ENCODE measurements at regions not wholly inside any gene's neighbourhood (a gene's known extent, or its start where the extent isn't known, plus 50 kb on each side); places are given as distances from the start of the nearest gene placed in this dataset.

DNA sequence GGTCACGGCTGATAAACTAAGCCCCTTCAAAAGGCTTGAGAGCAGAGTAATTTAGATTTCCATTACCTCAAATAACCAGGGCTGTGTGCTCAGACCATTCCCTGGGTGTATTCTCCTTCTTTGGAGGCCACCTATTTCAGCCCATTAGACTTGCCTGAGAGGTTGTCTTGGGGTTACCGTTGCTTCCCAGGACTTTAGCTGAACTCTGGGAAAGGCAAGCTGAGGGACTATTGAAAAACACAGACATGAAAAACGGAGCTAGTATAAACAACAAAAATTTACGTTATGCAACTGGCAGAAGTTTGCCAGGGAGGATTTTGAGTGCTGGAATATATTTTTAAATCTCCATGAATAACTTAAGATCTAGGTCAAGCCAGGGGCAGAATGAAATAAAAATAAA lies 561.0 kb upstream of the TNP1 start:
- TF ChIP-seq, protein P1, sequence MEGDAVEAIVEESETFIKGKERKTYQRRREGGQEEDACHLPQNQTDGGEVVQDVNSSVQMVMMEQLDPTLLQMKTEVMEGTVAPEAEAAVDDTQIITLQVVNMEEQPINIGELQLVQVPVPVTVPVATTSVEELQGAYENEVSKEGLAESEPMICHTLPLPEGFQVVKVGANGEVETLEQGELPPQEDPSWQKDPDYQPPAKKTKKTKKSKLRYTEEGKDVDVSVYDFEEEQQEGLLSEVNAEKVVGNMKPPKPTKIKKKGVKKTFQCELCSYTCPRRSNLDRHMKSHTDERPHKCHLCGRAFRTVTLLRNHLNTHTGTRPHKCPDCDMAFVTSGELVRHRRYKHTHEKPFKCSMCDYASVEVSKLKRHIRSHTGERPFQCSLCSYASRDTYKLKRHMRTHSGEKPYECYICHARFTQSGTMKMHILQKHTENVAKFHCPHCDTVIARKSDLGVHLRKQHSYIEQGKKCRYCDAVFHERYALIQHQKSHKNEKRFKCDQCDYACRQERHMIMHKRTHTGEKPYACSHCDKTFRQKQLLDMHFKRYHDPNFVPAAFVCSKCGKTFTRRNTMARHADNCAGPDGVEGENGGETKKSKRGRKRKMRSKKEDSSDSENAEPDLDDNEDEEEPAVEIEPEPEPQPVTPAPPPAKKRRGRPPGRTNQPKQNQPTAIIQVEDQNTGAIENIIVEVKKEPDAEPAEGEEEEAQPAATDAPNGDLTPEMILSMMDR (IDR thresholded peaks at IDR 0.05; ENCODE audit: insufficient read depth, low read depth, low read length): no peak
- no peak for TF ChIP-seq EZH2 (IDR thresholded peaks at IDR 0.05; ENCODE audit: insufficient read depth, low read length)
